HepG2 (cell line): ENCODE measurements at regions not wholly inside any gene's neighbourhood (a gene's known extent, or its start where the extent isn't known, plus 50 kb on each side); places are given as distances from the start of the nearest gene placed in this dataset.

ENCODE experiments used
- ATAC-seq: fragments of 200-7000 bp; cut with Tn5 transposase; 3 replicates; pipeline ENCODE4 v1.9.1; 2020; ENCODE audit warnings: mild to moderate bottlenecking, moderate library complexity
- BruUV-seq: library from RNA; stranded (reverse); fragments of 400-500 nt; replicated peaks from 2 replicates; lab custom pipeline; 2021; lab: Mats Ljungman, UMichigan
- CTCF ChIA-PET: fragments of 300-600 bp; formaldehyde crosslinking; extraction: SDS; loops from one replicate; lab custom pipeline; 2021; ENCODE audit warnings: low total read pairs, inconsistent platforms, low intra/inter-chr PET ratio; lab: Yijun Ruan, JAX
- POLR2A ChIA-PET: fragments of 350-600 bp; sonication (Branson Sonifier 250); formaldehyde crosslinking; loops from one replicate; lab custom pipeline; 2020; ENCODE audit warnings: antibody characterized with exemption, inconsistent platforms; lab: Yijun Ruan, JAX
- DNase-seq: peaks from one replicate; pipeline ENCODE4 v3.0.0-alpha.2; 2015; ENCODE audit warnings: low spot score
- FAIRE-seq: peaks from 3 replicates; lab custom pipeline; 2011; peaks lifted over from hg19 to GRCh38; lab: Jason Lieb, UNC
- H2AFZ ChIP-seq: one replicate; pipeline ENCODE4 v1.6.1; 2011; ENCODE audit warnings: low read length, inconsistent platforms
- H3K27ac ChIP-seq: fragments of 300-600 bp; 3 replicates; pipeline ENCODE4 v1.8.0; 2011; ENCODE audit warnings: mixed run types, mild to moderate bottlenecking, mixed read lengths, low read length, inconsistent platforms; ENCODE audit not compliant: insufficient read depth; ENCODE audit errors: extremely low read length
- H3K27me3 ChIP-seq, 2 experiments: fragments of 200-600 bp in 1 of 2; 2 replicates in 1 of 2; 3 replicates in 1 of 2; pipeline versions ENCODE4 v1.6.0 to v1.8.0; 2011; ENCODE audit warnings: low read length in 2 of 2, mild to moderate bottlenecking in 2 of 2, moderate library complexity in 2 of 2, inconsistent platforms in 1 of 2; ENCODE audit not compliant: insufficient read depth in 2 of 2, control insufficient read depth in 1 of 2
- H3K36me3 ChIP-seq, 2 experiments: fragments of 200-600 bp in 1 of 2; replicated peaks in 1 of 2; 2 replicates in 1 of 2; 3 replicates in 1 of 2; pipeline versions ENCODE4 v1.5.1 to v1.8.0; 2011; ENCODE audit warnings: low read length in 2 of 2, inconsistent platforms in 1 of 2; ENCODE audit not compliant: insufficient read depth in 2 of 2, control insufficient read depth in 1 of 2
- H3K4me1 ChIP-seq: 2 replicates; pipeline ENCODE4 v1.5.1; 2012; ENCODE audit warnings: low read length, inconsistent platforms; ENCODE audit not compliant: insufficient read depth
- H3K4me2 ChIP-seq: 2 replicates; pipeline ENCODE4 v1.6.0; 2011; ENCODE audit warnings: low read depth, low read length, inconsistent platforms
- H3K4me3 ChIP-seq, 3 experiments: fragments of 200-600 bp in 1 of 3; sonication (generic), shearing (Covaris generic) in 1 of 3; replicated peaks in 1 of 3; 2 replicates each; pipeline ENCODE4 v1.5.1; 2011 to 2016; ENCODE audit warnings: low read length in 3 of 3, inconsistent platforms in 2 of 3, low read depth in 2 of 3, mild to moderate bottlenecking in 2 of 3, control low read depth in 1 of 3, mixed read lengths in 1 of 3; ENCODE audit not compliant: insufficient read depth in 1 of 3
- H3K79me2 ChIP-seq: one replicate; pipeline ENCODE4 v1.6.1; 2011; ENCODE audit warnings: low read length, inconsistent platforms; ENCODE audit not compliant: insufficient read depth
- H3K9ac ChIP-seq: 2 replicates; pipeline ENCODE4 v1.6.0; 2011; ENCODE audit warnings: mild to moderate bottlenecking, low read depth, low read length, inconsistent platforms; ENCODE audit not compliant: insufficient read depth
- H3K9me3 ChIP-seq: 2 replicates; pipeline ENCODE4 v1.5.1; 2012; ENCODE audit warnings: mild to moderate bottlenecking, low read length
- H4K20me1 ChIP-seq: 2 replicates; pipeline ENCODE4 v1.6.0; 2011; ENCODE audit warnings: inconsistent platforms, mild to moderate bottlenecking, low read length, moderate library complexity; ENCODE audit not compliant: insufficient read depth
- AFF4 ChIP-seq: sonication (generic); formaldehyde crosslinking; IDR thresholded peaks from 2 replicates; pipeline ENCODE4 v1.4.0; 2020; ENCODE audit warnings: missing genetic modification reagents
- ARNT ChIP-seq: fragments of 450-650 bp; IDR thresholded peaks from 2 replicates; pipeline ENCODE4 v1.6.1; 2017
- ATRX ChIP-seq: sonication (generic); formaldehyde crosslinking; IDR thresholded peaks from 2 replicates; pipeline ENCODE4 v1.4.0; 2020; ENCODE audit warnings: missing genetic modification reagents, borderline replicate concordance
- DDIT3 ChIP-seq: sonication (generic); formaldehyde crosslinking; IDR thresholded peaks from 2 replicates; pipeline ENCODE4 v1.4.0; 2020; ENCODE audit warnings: mild to moderate bottlenecking, missing genetic modification reagents
- EP300 ChIP-seq, 3 experiments: sonication (generic) in 1 of 3; formaldehyde crosslinking in 1 of 3; IDR thresholded peaks; 2 replicates each; pipeline versions ENCODE4 v1.5.1 to v1.6.1; 2011 to 2020; ENCODE audit warnings: low read depth in 2 of 3, low read length in 2 of 3, borderline replicate concordance in 1 of 3, improper control_type of control experiment in 1 of 3, mild to moderate bottlenecking in 1 of 3, missing genetic modification reagents in 1 of 3, moderate library complexity in 1 of 3
- KDM6A ChIP-seq: IDR thresholded peaks from 2 replicates; pipeline ENCODE4 v1.6.1; 2016; ENCODE audit warnings: low read depth
- NFIC ChIP-seq: IDR thresholded peaks from 2 replicates; pipeline ENCODE4 v1.6.1; 2012; ENCODE audit warnings: mild to moderate bottlenecking, low read length, inconsistent platforms
- NR1H2 ChIP-seq: sonication (generic); formaldehyde crosslinking; IDR thresholded peaks from 2 replicates; pipeline ENCODE4 v1.8.1; 2022; ENCODE audit warnings: low read depth, missing genetic modification reagents, borderline replicate concordance
- PLSCR1 ChIP-seq: sonication (generic); formaldehyde crosslinking; IDR thresholded peaks from 2 replicates; pipeline ENCODE4 v1.5.0; 2020; ENCODE audit warnings: missing genetic modification reagents, mild to moderate bottlenecking, borderline replicate concordance
- ZMYM4 ChIP-seq: sonication (generic); formaldehyde crosslinking; IDR thresholded peaks from 2 replicates; pipeline ENCODE4 v1.8.1; 2023; ENCODE audit warnings: mild to moderate bottlenecking, missing genetic modification reagents
- ZNF225 ChIP-seq: sonication (generic); formaldehyde crosslinking; IDR thresholded peaks from 2 replicates; pipeline ENCODE4 v1.4.0; 2020; ENCODE audit warnings: mild to moderate bottlenecking, missing genetic modification reagents
- ZNF572 ChIP-seq: sonication (generic); formaldehyde crosslinking; IDR thresholded peaks from 2 replicates; pipeline ENCODE4 v1.5.1; 2020; ENCODE audit warnings: mild to moderate bottlenecking, missing genetic modification reagents
- ZNF75D ChIP-seq: sonication (generic); formaldehyde crosslinking; IDR thresholded peaks from 2 replicates; pipeline ENCODE4 v1.8.1; 2023; ENCODE audit warnings: missing genetic modification reagents, mild to moderate bottlenecking, borderline replicate concordance
- ZNF883 ChIP-seq: sonication (generic); formaldehyde crosslinking; IDR thresholded peaks from 2 replicates; pipeline ENCODE4 v1.5.1; 2020; ENCODE audit warnings: mild to moderate bottlenecking, missing genetic modification reagents; ENCODE audit errors: not compliant biosample characterization
- ZSCAN25 ChIP-seq: sonication (generic); formaldehyde crosslinking; IDR thresholded peaks from 2 replicates; pipeline ENCODE4 v1.8.0; 2022; ENCODE audit warnings: mild to moderate bottlenecking, missing genetic modification reagents
- WGBS: methylation state at CpG from one replicate; pipeline ENCODE4 v1.1.6; 2017; ENCODE audit warnings: low lambda C conversion rate; 5-methylcytosine and 5-hydroxymethylcytosine counted together
- in situ Hi-C: cut with HindIII; loops from 2 replicates; pipeline ENCODE4 v1.10.0; 2017; ENCODE audit warnings: low pct_unique_long_range_greater_than_20kb; ENCODE audit not compliant: extremely low pct_ligation_motif_present
- intact Hi-C: fragments of 100-400 bp; cut with micrococcal nuclease; formaldehyde crosslinking; loops from one replicate; pipeline ENCODE4 v1.10.0; 2022; ENCODE audit not compliant: unreplicated experiment

GRCh38 chr4:106426069-106426468 is 57.5 kb upstream of the GIMD1 start:
- no peaks in the 10 kb centered on the region for H3K36me3 ChIP-seq
- DNase-seq = no peak
- ChIA-PET CTCF (no interaction called here), POLR2A (no interaction called here)
- no peak for TF ChIP-seq DDIT3
- TF ChIP-seq AFF4 (CRISPR knock-in tag) = no peak
- no TSS peak for BruUV-seq
- intact Hi-C loops = no loop called here
- in situ Hi-C loops = no loop called here
- no peaks in the 10 kb centered on the region for H3K27me3 ChIP-seq
- peaks cover 15% of the 10 kb centered on the region; the same call in 1 of the 2 replicates for H3K4me1 ChIP-seq
- no peak overlapping the region for H2AFZ ChIP-seq
- no peak overlapping the region for H3K4me2 ChIP-seq
- H3K79me2 ChIP-seq = no peaks in the 10 kb centered on the region
- no peak overlapping the region for H3K27ac ChIP-seq
- H3K9me3 ChIP-seq = no peaks in the 10 kb centered on the region
- no peaks in the 10 kb centered on the region for H4K20me1 ChIP-seq
- H3K4me3 ChIP-seq = no peak overlapping the region
- FAIRE-seq = no peak
- 22% methylated on average over 2 of the region's 2 CpGs for WGBS
- no peak for ATAC-seq
- H3K9ac ChIP-seq = no peak overlapping the region

- no peak for ATAC-seq
- DNase-seq = no peak
- Histone ChIP-seq H3K9me3 (no peaks in the 10 kb centered on the region), H3K27ac (no peak overlapping the region), H3K9ac (no peak overlapping the region), H3K4me3 (no peak overlapping the region), H3K4me2 (no peak overlapping the region), H4K20me1 (no peaks in the 10 kb centered on the region), H3K27me3 (no peaks in the 10 kb centered on the region), H2AFZ (no peak overlapping the region), H3K4me1 (peaks cover 15% of the 10 kb centered on the region; the same call in 1 of the 2 replicates), H3K36me3 (no peaks in the 10 kb centered on the region), H3K79me2 (no peaks in the 10 kb centered on the region)
- intact Hi-C loops = no loop called here
- in situ Hi-C loops = no loop called here
- no peak for FAIRE-seq
- POLR2A ChIA-PET = no interaction called here
- CTCF ChIA-PET = no interaction called here
- BruUV-seq = no TSS peak
- TF ChIP-seq KDM6A (CRISPR knock-in tag) (no peak), ARNT (no peak), EP300 (IDR thresholded peaks at IDR 0.05; ENCODE audit: low read depth in 2 of 2, low read length in 2 of 2) (no peak), EP300 (CRISPR knock-in tag; IDR thresholded peaks at IDR 0.05; ENCODE audit: borderline replicate concordance) (no peak), ZNF572 (CRISPR knock-in tag) (no peak), NR1H2 (CRISPR knock-in tag) (no peak), ZMYM4 (no peak), PLSCR1 (CRISPR knock-in tag) (no peak), ZNF75D (CRISPR knock-in tag) (no peak), ZSCAN25 (CRISPR knock-in tag) (no peak), ZNF883 (no peak), ZNF225 (CRISPR knock-in tag) (no peak), ATRX (CRISPR knock-in tag) (no peak), NFIC (no peak)
Measured at GRCh38 chr4:106425576-106425975, 57.0 kb upstream of the GIMD1 start.
